Epithelial cell of esophagus (primary cell): ENCODE measurements at regions not wholly inside any gene's neighbourhood (a gene's known extent, or its start where the extent isn't known, plus 50 kb on each side); places are given as distances from the start of the nearest gene placed in this dataset.

ENCODE experiments used
- DNase-seq: peaks from one replicate; pipeline ENCODE4 v3.0.0; 2010; ENCODE audit warnings: low read depth
- H3K4me3 ChIP-seq: 2 replicates; pipeline ENCODE4 v1.5.1; 2011; ENCODE audit warnings: mild to moderate bottlenecking, low read length, control low read depth
- CTCF ChIP-seq: IDR thresholded peaks from 2 replicates; pipeline ENCODE4 v1.5.1; 2011; ENCODE audit warnings: low read depth, mild to moderate bottlenecking, low read length, control low read depth, inconsistent platforms; ENCODE audit not compliant: insufficient read depth; ENCODE audit errors: missing control alignments

GRCh38 chr3:6229778-6230410, 631.0 kb upstream of the GRM7 start:
- H3K4me3 ChIP-seq: no peak overlapping the region
- no peak for DNase-seq
- no peak for TF ChIP-seq CTCF

GRCh38 chr3:6242104-6242503, 618.8 kb upstream of the GRM7 start:
- no peak overlapping the region for H3K4me3 ChIP-seq
- DNase-seq: no peak
- no peak for TF ChIP-seq CTCF

GRCh38 chr3:6248528-6248927, 612.4 kb upstream of the GRM7 start:
- DNase-seq: no peak
- H3K4me3 ChIP-seq: no peak overlapping the region
- no peak for TF ChIP-seq CTCF

GRCh38 chr3:6249679-6250078, 611.2 kb upstream of the GRM7 start:
- TF ChIP-seq CTCF: no peak
- no peak overlapping the region for H3K4me3 ChIP-seq
- DNase-seq: no peak

- no peak for DNase-seq
- no peak overlapping the region for H3K4me3 ChIP-seq
- no peak for TF ChIP-seq CTCF
Observed at GRCh38 chr3:6250167-6250566, 610.7 kb upstream of the GRM7 start.

- no peak overlapping the region for H3K4me3 ChIP-seq
- TF ChIP-seq CTCF: no peak
- DNase-seq: no peak
Observed at GRCh38 chr3:6251612-6252400, 609.1 kb upstream of the GRM7 start.
